Astrocyte (in vitro differentiated cells and primary cell): ENCODE measurements at regions not wholly inside any gene's neighbourhood (a gene's known extent, or its start where the extent isn't known, plus 50 kb on each side); places are given as distances from the start of the nearest gene placed in this dataset.

Source experiments
- DNase-seq: peaks from one replicate; pipeline ENCODE4 v3.0.0-alpha.2; 2010; ENCODE audit warnings: low read depth
- FAIRE-seq: peaks from 2 replicates; lab custom pipeline; 2011; peaks lifted over from hg19 to GRCh38; lab: Jason Lieb, UNC
- H2AFZ ChIP-seq: 2 replicates; pipeline ENCODE4 v1.6.0; 2012; ENCODE audit warnings: low read depth, low read length, inconsistent platforms
- H3K27ac ChIP-seq: 2 replicates; pipeline ENCODE4 v1.5.1; 2011; ENCODE audit warnings: low read depth, low read length, inconsistent platforms
- H3K27me3 ChIP-seq: 2 replicates; pipeline ENCODE4 v1.6.0; 2011; ENCODE audit warnings: low read length, inconsistent platforms; ENCODE audit not compliant: insufficient read depth
- H3K36me3 ChIP-seq: 2 replicates; pipeline ENCODE4 v1.5.1; 2011; ENCODE audit warnings: low read length, inconsistent platforms; ENCODE audit not compliant: insufficient read depth
- H3K4me1 ChIP-seq: 2 replicates; pipeline ENCODE4 v1.5.1; 2011; ENCODE audit warnings: low read length, inconsistent platforms; ENCODE audit not compliant: insufficient read depth
- H3K4me2 ChIP-seq: 2 replicates; pipeline ENCODE4 v1.6.0; 2012; ENCODE audit warnings: low read length, inconsistent platforms
- H3K4me3 ChIP-seq: 2 replicates; pipeline ENCODE4 v1.5.1; 2011; ENCODE audit warnings: low read depth, mild to moderate bottlenecking, low read length, inconsistent platforms; ENCODE audit not compliant: insufficient read depth
- H3K79me2 ChIP-seq: 2 replicates; pipeline ENCODE4 v1.6.0; 2012; ENCODE audit warnings: mild to moderate bottlenecking, low read length, inconsistent platforms; ENCODE audit not compliant: insufficient read depth
- H3K9ac ChIP-seq: 2 replicates; pipeline ENCODE4 v1.6.0; 2012; ENCODE audit warnings: mild to moderate bottlenecking, low read length, inconsistent platforms
- H3K9me3 ChIP-seq: 2 replicates; pipeline ENCODE4 v1.5.1; 2012; ENCODE audit warnings: low read depth, mild to moderate bottlenecking, low read length, inconsistent platforms; ENCODE audit not compliant: insufficient read depth
- H4K20me1 ChIP-seq: 2 replicates; pipeline ENCODE4 v1.6.0; 2012; ENCODE audit warnings: low read length, inconsistent platforms; ENCODE audit not compliant: insufficient read depth
- H3K27ac Mint-ChIP-seq: one replicate; pipeline ENCODE4 v1.8.0; 2021; ENCODE audit warnings: mild to moderate bottlenecking, mixed read lengths; ENCODE audit not compliant: unreplicated experiment
- H3K27me3 Mint-ChIP-seq: one replicate; pipeline ENCODE4 v1.8.0; 2021; ENCODE audit warnings: low read depth, mixed read lengths; ENCODE audit not compliant: unreplicated experiment
- H3K36me3 Mint-ChIP-seq: one replicate; pipeline ENCODE4 v1.8.0; 2021; ENCODE audit warnings: low read depth, mixed read lengths; ENCODE audit not compliant: unreplicated experiment
- H3K4me1 Mint-ChIP-seq: one replicate; pipeline ENCODE4 v1.8.0; 2021; ENCODE audit warnings: low read depth, mixed read lengths; ENCODE audit not compliant: unreplicated experiment
- H3K4me3 Mint-ChIP-seq: one replicate; pipeline ENCODE4 v1.8.0; 2021; ENCODE audit warnings: mild to moderate bottlenecking, moderate library complexity, mixed read lengths; ENCODE audit not compliant: unreplicated experiment
- H3K9me3 Mint-ChIP-seq: one replicate; pipeline ENCODE4 v1.8.0; 2021; ENCODE audit warnings: mild to moderate bottlenecking, mixed read lengths; ENCODE audit not compliant: unreplicated experiment
- EZH2 ChIP-seq: IDR thresholded peaks from 2 replicates; pipeline ENCODE4 v1.6.1; 2012; ENCODE audit warnings: mild to moderate bottlenecking, low read length, inconsistent platforms; ENCODE audit not compliant: insufficient read depth
- TF ChIP-seq, protein P1 (sequence below): IDR thresholded peaks from 2 replicates; pipeline ENCODE4 v1.5.1; 2011; ENCODE audit warnings: low read depth, mild to moderate bottlenecking, inconsistent platforms, low read length, moderate library complexity; ENCODE audit not compliant: insufficient read depth

DNA sequence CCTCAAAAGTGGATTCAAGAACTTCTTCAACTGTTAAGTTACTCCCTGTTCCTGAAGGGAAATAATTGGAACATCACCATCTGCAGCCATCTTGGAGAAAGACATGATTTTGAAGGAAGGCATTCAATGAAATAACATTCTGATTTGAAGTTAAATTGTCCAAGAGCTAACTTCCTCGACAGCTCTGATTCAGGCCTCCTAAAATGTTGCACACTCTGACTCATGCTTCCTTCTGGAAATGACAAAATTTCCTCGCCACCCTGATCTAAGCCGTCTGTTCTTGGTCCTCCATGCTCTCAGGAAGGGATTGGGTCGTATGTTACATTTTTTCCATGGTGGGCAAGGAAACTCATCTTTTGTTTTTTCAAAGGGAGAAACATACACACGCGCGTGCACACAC, 496.9 kb upstream of the DIPK2B start:
- Histone ChIP-seq H3K4me2 (peak overlapping the region; percentile 49), H3K27me3 (no peaks in the 10 kb centered on the region), H3K36me3 (no peaks in the 10 kb centered on the region), H4K20me1 (no peaks in the 10 kb centered on the region), H3K27ac (peak overlapping the region; percentile 63), H2AFZ (no peak overlapping the region), H3K9me3 (no peaks in the 10 kb centered on the region), H3K9ac (no peak overlapping the region), H3K4me3 (no peak overlapping the region), H3K79me2 (no peaks in the 10 kb centered on the region), H3K4me1 (no peaks in the 10 kb centered on the region)
- peaks cover 3% of the 10 kb centered on the region for H3K4me1 Mint-ChIP-seq
- peak overlapping the region; percentile 48 for H3K27ac Mint-ChIP-seq
- TF ChIP-seq EZH2: no peak
- TF ChIP-seq, protein P1, sequence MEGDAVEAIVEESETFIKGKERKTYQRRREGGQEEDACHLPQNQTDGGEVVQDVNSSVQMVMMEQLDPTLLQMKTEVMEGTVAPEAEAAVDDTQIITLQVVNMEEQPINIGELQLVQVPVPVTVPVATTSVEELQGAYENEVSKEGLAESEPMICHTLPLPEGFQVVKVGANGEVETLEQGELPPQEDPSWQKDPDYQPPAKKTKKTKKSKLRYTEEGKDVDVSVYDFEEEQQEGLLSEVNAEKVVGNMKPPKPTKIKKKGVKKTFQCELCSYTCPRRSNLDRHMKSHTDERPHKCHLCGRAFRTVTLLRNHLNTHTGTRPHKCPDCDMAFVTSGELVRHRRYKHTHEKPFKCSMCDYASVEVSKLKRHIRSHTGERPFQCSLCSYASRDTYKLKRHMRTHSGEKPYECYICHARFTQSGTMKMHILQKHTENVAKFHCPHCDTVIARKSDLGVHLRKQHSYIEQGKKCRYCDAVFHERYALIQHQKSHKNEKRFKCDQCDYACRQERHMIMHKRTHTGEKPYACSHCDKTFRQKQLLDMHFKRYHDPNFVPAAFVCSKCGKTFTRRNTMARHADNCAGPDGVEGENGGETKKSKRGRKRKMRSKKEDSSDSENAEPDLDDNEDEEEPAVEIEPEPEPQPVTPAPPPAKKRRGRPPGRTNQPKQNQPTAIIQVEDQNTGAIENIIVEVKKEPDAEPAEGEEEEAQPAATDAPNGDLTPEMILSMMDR: no peak
- FAIRE-seq: peak; percentile 100
- H3K4me3 Mint-ChIP-seq: no peak overlapping the region
- no peaks in the 10 kb centered on the region for H3K9me3 Mint-ChIP-seq
- DNase-seq: peak; percentile 75
- peaks cover 2% of the 10 kb centered on the region for H3K36me3 Mint-ChIP-seq
- no peaks in the 10 kb centered on the region for H3K27me3 Mint-ChIP-seq

DNA sequence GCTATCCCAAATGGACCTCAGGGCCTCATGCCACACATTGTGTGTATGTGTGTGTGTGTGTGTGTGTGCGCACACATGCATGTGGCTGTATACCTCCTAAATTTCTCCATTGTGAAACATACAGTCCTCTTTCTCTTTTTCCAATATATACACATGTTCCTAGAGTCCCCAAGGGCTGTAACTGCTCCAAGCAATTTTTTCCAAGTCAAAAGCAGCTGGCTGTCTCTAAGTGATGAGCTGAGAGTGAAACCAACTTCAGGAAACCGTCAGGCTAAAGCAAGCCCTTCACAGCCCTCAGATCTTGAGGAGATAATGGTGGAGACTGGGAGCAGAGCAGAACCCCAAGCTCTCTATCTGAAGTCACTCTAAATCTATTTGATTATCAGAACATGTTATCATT, 496.1 kb upstream of the DIPK2B start:
- Histone ChIP-seq H2AFZ (no peak overlapping the region), H3K4me2 (no peak overlapping the region), H3K4me1 (no peaks in the 10 kb centered on the region), H3K9me3 (no peaks in the 10 kb centered on the region), H3K36me3 (no peaks in the 10 kb centered on the region), H3K79me2 (no peaks in the 10 kb centered on the region), H3K9ac (no peak overlapping the region), H3K4me3 (no peak overlapping the region), H3K27ac (no peak overlapping the region), H4K20me1 (no peaks in the 10 kb centered on the region), H3K27me3 (no peaks in the 10 kb centered on the region)
- H3K9me3 Mint-ChIP-seq: no peaks in the 10 kb centered on the region
- H3K4me1 Mint-ChIP-seq: peaks cover 3% of the 10 kb centered on the region
- H3K4me3 Mint-ChIP-seq: no peak overlapping the region
- no peak overlapping the region for H3K27ac Mint-ChIP-seq
- DNase-seq (no peak), FAIRE-seq (no peak)
- TF ChIP-seq, protein P1: no peak
- no peak for TF ChIP-seq EZH2
- H3K36me3 Mint-ChIP-seq: peaks cover 2% of the 10 kb centered on the region
- no peaks in the 10 kb centered on the region for H3K27me3 Mint-ChIP-seq

DNA sequence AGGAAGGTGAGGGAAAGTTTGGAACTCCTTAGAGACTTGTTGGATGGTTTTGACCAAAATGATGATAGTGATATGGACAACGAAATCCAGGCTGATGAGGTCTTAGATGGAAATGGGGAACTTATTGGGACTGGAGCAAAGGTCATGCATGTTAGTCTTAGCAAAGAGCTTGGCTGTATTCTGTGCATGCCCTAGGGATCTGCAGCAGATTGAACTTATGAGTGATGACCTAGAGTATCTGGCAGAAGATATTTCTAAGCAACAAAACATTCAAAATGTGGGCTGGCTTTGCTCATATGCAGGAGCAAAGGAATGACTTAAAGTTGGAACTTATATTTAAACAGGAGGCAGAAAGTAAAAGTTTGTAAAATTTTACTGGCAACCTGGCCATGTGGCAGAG, 489.3 kb upstream of the DIPK2B start:
- Histone ChIP-seq H3K4me1 (no peaks in the 10 kb centered on the region), H3K27ac (no peak overlapping the region), H3K4me2 (no peak overlapping the region), H3K79me2 (no peaks in the 10 kb centered on the region), H3K4me3 (no peak overlapping the region), H2AFZ (no peak overlapping the region), H3K9ac (no peak overlapping the region), H3K36me3 (no peaks in the 10 kb centered on the region), H4K20me1 (no peaks in the 10 kb centered on the region), H3K27me3 (no peaks in the 10 kb centered on the region), H3K9me3 (no peaks in the 10 kb centered on the region)
- no peaks in the 10 kb centered on the region for H3K27me3 Mint-ChIP-seq
- FAIRE-seq (no peak), DNase-seq (no peak)
- no peaks in the 10 kb centered on the region for H3K36me3 Mint-ChIP-seq
- H3K27ac Mint-ChIP-seq: no peak overlapping the region
- no peaks in the 10 kb centered on the region for H3K4me1 Mint-ChIP-seq
- H3K9me3 Mint-ChIP-seq: no peaks in the 10 kb centered on the region
- no peak overlapping the region for H3K4me3 Mint-ChIP-seq
- no peak for TF ChIP-seq EZH2
- TF ChIP-seq, protein P1: no peak
